ENCODE measurements at regions not wholly inside any gene's neighbourhood (a gene's known extent, or its start where the extent isn't known, plus 50 kb on each side); places are given as distances from the start of the nearest gene placed in this dataset.

DNA sequence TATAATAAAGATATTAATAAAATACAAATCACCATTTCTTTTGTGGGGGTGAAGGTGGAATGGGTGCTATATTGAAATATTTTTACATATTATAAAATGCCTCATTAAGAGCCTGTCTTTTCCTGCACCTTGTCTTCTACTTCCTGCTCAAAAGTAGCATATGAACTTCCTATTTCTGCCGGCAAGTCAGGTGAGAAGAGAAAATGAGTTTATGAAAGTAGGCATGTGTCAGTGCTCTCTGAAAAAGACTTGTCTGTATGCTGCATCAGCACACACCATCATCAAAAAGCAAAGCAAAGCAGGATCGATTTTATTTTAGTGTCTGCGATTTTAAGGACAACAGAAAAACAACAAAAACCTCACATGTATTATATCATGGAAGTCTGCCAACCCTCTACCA is 114.2 kb downstream of the RAP2A start:
- TF ChIP-seq EZH2phosphoT487 (IDR thresholded peaks at IDR 0.05; ENCODE audit: insufficient read depth, low read depth) (no peak), EZH2 (IDR thresholded peaks at IDR 0.05; ENCODE audit: insufficient read depth, poor library complexity, severe bottlenecking) (no peak)
